ENCODE measurements at regions not wholly inside any gene's neighbourhood (a gene's known extent, or its start where the extent isn't known, plus 50 kb on each side); places are given as distances from the start of the nearest gene placed in this dataset.

DNA sequence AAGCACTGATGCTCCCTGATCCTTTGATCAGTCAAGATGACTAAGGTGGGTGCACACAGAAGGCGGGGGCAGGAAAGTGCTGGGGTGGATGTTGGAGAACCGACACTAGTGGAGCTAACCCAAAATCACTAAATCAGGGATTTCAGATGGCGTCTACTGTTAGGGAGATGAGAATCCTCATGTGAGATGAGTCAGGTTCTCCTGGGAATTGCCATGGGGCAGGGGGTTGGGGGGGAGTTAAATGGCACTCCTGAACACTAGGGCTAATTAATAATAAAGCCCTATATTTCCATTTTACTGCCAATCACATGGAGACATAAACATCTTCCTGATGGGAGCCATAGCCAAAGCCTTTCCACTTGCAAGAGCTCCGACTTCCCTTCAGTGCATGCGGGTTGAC lies 804.1 kb downstream of the KCNJ18 start:
- TF ChIP-seq EZH2phosphoT487 (IDR thresholded peaks at IDR 0.05): no peak
- TF ChIP-seq, protein P1, sequence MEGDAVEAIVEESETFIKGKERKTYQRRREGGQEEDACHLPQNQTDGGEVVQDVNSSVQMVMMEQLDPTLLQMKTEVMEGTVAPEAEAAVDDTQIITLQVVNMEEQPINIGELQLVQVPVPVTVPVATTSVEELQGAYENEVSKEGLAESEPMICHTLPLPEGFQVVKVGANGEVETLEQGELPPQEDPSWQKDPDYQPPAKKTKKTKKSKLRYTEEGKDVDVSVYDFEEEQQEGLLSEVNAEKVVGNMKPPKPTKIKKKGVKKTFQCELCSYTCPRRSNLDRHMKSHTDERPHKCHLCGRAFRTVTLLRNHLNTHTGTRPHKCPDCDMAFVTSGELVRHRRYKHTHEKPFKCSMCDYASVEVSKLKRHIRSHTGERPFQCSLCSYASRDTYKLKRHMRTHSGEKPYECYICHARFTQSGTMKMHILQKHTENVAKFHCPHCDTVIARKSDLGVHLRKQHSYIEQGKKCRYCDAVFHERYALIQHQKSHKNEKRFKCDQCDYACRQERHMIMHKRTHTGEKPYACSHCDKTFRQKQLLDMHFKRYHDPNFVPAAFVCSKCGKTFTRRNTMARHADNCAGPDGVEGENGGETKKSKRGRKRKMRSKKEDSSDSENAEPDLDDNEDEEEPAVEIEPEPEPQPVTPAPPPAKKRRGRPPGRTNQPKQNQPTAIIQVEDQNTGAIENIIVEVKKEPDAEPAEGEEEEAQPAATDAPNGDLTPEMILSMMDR (IDR thresholded peaks at IDR 0.05): no peak

All from neural progenitor cell (in vitro differentiated cells).